ENCODE measurements at regions not wholly inside any gene's neighbourhood (a gene's known extent, or its start where the extent isn't known, plus 50 kb on each side); places are given as distances from the start of the nearest gene placed in this dataset.

DNA sequence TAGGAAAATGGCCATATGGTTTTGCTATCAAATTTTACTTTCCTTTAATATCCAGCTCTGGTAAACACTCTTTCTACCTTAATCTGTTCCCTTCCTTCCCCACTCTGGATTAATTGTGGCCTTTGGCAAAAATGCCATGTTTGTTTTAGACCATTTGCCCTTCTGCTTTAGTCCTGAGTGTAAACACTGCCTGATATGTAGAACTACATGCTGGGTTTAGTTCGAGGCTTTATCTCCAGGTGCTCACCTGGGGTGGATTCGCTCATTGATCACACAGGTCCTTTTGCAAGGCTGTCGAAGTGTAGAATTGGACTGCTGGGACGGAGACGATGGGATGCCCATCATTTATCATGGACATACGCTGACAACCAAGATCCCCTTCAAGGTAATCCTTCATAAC lies 94.1 kb downstream of the NOC3L start:
- H3K4me3 ChIP-seq (replicated peaks in 1 of 2; ENCODE audit: low read depth in 1 of 2, low read length in 2 of 2), result no peak overlapping the region
- no peak overlapping the region for H3K4me2 ChIP-seq (ENCODE audit: low read length)
- ChIA-PET CTCF (no interaction called here), POLR2A (no interaction called here), RAD21 (ENCODE audit: low non-redundant PET in 1 of 2, low total read pairs in 2 of 2, uncharacterized antibody in 2 of 2, unreplicated experiment in 2 of 2) (no interaction called here)
- no peak overlapping the region for H3K9ac ChIP-seq (ENCODE audit: low read length)
- no peaks in the 10 kb centered on the region for H3K79me2 ChIP-seq (ENCODE audit: insufficient read depth, low read length)
- H4K20me1 ChIP-seq (ENCODE audit: insufficient read depth), result no peaks in the 10 kb centered on the region
- H3K4me1 ChIP-seq (ENCODE audit: control insufficient read depth in 1 of 2, insufficient read depth in 2 of 2, low read length in 2 of 2), result no peaks in the 10 kb centered on the region
- no peaks in the 10 kb centered on the region for H3K27me3 ChIP-seq (ENCODE audit: insufficient read depth, low read length)
- ATAC-seq (no peak), DNase-seq (ENCODE audit: low read depth, low spot score) (no peak)
- H2AFZ ChIP-seq (ENCODE audit: low read depth, low read length, poor library complexity, severe bottlenecking), result no peak overlapping the region
- H3K9me3 ChIP-seq (ENCODE audit: control insufficient read depth in 1 of 2, insufficient read depth in 1 of 2, low read depth in 1 of 2, low read length in 2 of 2), result no peaks in the 10 kb centered on the region
- H3K27ac ChIP-seq (ENCODE audit: low read depth, low read length), result no peak overlapping the region
- H3K36me3 ChIP-seq (ENCODE audit: control insufficient read depth in 1 of 2, insufficient read depth in 2 of 2, low read length in 2 of 2), result no peaks in the 10 kb centered on the region
- TF ChIP-seq TCF7L2 (IDR thresholded peaks at IDR 0.05; ENCODE audit: borderline replicate concordance, extremely low read depth, insufficient read depth, insufficient read length), result no peak
- TF ChIP-seq SIN3A (IDR thresholded peaks at IDR 0.05; ENCODE audit: low read depth), result no peak
- no peak for TF ChIP-seq EZH2phosphoT487 (IDR thresholded peaks at IDR 0.05; ENCODE audit: borderline replicate concordance)
- TF ChIP-seq EZH2 (IDR thresholded peaks at IDR 0.05), result no peak
- TF ChIP-seq POLR2AphosphoS5 (IDR thresholded peaks at IDR 0.05; ENCODE audit: low read depth, low read length), result no peak
- TF ChIP-seq, protein P1, sequence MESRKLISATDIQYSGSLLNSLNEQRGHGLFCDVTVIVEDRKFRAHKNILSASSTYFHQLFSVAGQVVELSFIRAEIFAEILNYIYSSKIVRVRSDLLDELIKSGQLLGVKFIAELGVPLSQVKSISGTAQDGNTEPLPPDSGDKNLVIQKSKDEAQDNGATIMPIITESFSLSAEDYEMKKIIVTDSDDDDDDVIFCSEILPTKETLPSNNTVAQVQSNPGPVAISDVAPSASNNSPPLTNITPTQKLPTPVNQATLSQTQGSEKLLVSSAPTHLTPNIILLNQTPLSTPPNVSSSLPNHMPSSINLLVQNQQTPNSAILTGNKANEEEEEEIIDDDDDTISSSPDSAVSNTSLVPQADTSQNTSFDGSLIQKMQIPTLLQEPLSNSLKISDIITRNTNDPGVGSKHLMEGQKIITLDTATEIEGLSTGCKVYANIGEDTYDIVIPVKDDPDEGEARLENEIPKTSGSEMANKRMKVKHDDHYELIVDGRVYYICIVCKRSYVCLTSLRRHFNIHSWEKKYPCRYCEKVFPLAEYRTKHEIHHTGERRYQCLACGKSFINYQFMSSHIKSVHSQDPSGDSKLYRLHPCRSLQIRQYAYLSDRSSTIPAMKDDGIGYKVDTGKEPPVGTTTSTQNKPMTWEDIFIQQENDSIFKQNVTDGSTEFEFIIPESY (IDR thresholded peaks at IDR 0.05; ENCODE audit: extremely low read depth, insufficient replicate concordance, low read length), result no peak
- no peak for TF ChIP-seq CTCF (IDR thresholded peaks at IDR 0.05 in 2 of 3, conservative IDR thresholded peaks at IDR 0.05 in 1 of 3; ENCODE audit: borderline replicate concordance in 1 of 3, insufficient read depth in 1 of 3, low read depth in 2 of 3, low read length in 2 of 3)
- TF ChIP-seq ELF1 (IDR thresholded peaks at IDR 0.05; ENCODE audit: borderline replicate concordance, low read depth), result no peak
- TF ChIP-seq, protein P2, sequence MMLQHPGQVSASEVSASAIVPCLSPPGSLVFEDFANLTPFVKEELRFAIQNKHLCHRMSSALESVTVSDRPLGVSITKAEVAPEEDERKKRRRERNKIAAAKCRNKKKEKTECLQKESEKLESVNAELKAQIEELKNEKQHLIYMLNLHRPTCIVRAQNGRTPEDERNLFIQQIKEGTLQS (IDR thresholded peaks at IDR 0.05), result no peak
- TF ChIP-seq EGR1 (IDR thresholded peaks at IDR 0.05; ENCODE audit: low read depth), result no peak
- TF ChIP-seq POLR2A (IDR thresholded peaks at IDR 0.05; ENCODE audit: borderline replicate concordance, extremely low read depth, insufficient read depth, insufficient read length), result no peak
- TF ChIP-seq ZNF274 (IDR thresholded peaks at IDR 0.05; ENCODE audit: low read depth, low read length), result no peak
- no peak for TF ChIP-seq SP1 (IDR thresholded peaks at IDR 0.05; ENCODE audit: low read depth)
- TF ChIP-seq CBX3 (IDR thresholded peaks at IDR 0.05; ENCODE audit: low read depth), result no peak
- TF ChIP-seq RAD21 (IDR thresholded peaks at IDR 0.05; ENCODE audit: low read depth), result no peak
- no peak for TF ChIP-seq JUND (IDR thresholded peaks at IDR 0.05)
- TF ChIP-seq ZFX (IDR thresholded peaks at IDR 0.05), result no peak
- no peak for TF ChIP-seq YY1 (IDR thresholded peaks at IDR 0.05; ENCODE audit: extremely low read depth, insufficient replicate concordance, low read depth, low read length)
- TF ChIP-seq, protein P3, sequence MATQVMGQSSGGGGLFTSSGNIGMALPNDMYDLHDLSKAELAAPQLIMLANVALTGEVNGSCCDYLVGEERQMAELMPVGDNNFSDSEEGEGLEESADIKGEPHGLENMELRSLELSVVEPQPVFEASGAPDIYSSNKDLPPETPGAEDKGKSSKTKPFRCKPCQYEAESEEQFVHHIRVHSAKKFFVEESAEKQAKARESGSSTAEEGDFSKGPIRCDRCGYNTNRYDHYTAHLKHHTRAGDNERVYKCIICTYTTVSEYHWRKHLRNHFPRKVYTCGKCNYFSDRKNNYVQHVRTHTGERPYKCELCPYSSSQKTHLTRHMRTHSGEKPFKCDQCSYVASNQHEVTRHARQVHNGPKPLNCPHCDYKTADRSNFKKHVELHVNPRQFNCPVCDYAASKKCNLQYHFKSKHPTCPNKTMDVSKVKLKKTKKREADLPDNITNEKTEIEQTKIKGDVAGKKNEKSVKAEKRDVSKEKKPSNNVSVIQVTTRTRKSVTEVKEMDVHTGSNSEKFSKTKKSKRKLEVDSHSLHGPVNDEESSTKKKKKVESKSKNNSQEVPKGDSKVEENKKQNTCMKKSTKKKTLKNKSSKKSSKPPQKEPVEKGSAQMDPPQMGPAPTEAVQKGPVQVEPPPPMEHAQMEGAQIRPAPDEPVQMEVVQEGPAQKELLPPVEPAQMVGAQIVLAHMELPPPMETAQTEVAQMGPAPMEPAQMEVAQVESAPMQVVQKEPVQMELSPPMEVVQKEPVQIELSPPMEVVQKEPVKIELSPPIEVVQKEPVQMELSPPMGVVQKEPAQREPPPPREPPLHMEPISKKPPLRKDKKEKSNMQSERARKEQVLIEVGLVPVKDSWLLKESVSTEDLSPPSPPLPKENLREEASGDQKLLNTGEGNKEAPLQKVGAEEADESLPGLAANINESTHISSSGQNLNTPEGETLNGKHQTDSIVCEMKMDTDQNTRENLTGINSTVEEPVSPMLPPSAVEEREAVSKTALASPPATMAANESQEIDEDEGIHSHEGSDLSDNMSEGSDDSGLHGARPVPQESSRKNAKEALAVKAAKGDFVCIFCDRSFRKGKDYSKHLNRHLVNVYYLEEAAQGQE (IDR thresholded peaks at IDR 0.05; ENCODE audit: low read depth), result no peak
- no peaks in the 10 kb centered on the region for H3K9me2 ChIP-seq (ENCODE audit: insufficient read depth)
- no TSS peak for BruUV-seq (replicated peaks)
- intact Hi-C loops (cut with micrococcal nuclease), result no loop called here
